GM19438 (cell line): ENCODE measurements at regions not wholly inside any gene's neighbourhood (a gene's known extent, or its start where the extent isn't known, plus 50 kb on each side); places are given as distances from the start of the nearest gene placed in this dataset.

Source experiments
- ATAC-seq: cut with Tn5 transposase; IDR thresholded peaks from one replicate; pipeline ENCODE4 v1.9.1; 2021; ENCODE audit warnings: low read depth; ENCODE audit not compliant: unreplicated experiment

- ATAC-seq = no peak
These were observed 124.8 kb downstream of the C1D start for GRCh38 chr2:67938053-67938452.

- ATAC-seq = no peak
These were observed 117.7 kb downstream of the C1D start for GRCh38 chr2:67945056-67945455.

- ATAC-seq = no peak
These were observed 116.9 kb downstream of the C1D start for GRCh38 chr2:67945940-67946339.

DNA sequence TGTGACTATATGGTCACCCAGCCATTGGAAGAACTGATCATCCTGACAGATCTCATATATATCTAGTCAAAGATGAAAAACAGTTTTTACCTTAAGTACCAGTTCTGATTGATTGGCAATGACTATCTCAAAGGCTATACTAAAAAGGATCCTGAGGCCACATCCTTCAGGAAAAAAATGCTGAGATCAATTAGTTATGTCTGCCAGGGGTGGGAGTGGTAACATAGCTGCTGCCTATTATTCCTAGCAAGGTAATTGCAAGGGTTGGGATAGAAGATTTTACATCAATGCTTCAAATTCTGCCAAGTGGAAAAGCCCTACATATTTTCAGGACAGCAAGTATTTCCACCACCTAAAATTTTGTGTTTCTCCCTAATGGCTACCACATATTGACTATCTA lies 114.7 kb downstream of the C1D start:
- no peak for ATAC-seq

- no peak for ATAC-seq
These were observed 114.3 kb downstream of the C1D start for GRCh38 chr2:67948506-67948905.

- ATAC-seq = no peak
These were observed 112.8 kb downstream of the C1D start for GRCh38 chr2:67950018-67950417.

DNA sequence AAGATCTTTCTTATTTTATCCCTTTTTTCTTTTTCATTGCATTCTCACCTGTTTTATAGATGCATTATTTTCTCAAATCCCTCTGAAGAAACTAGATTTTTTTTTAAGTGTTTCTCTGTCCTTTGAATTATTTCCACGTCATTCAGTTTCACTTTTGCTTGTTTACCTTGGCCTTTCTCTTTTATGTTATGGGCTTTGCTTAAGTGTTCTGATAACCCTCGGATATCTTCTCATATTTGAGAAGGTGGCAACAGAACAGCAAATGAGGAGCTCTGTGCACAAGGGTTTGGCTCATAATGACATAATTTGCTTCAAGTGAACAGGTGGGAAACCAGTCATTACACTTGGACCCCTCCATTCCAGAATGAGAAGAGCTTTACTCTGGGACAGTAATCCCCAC lies 111.9 kb downstream of the C1D start:
- ATAC-seq = no peak

- no peak for ATAC-seq
These were observed 110.7 kb downstream of the C1D start for GRCh38 chr2:67952066-67952465.

DNA sequence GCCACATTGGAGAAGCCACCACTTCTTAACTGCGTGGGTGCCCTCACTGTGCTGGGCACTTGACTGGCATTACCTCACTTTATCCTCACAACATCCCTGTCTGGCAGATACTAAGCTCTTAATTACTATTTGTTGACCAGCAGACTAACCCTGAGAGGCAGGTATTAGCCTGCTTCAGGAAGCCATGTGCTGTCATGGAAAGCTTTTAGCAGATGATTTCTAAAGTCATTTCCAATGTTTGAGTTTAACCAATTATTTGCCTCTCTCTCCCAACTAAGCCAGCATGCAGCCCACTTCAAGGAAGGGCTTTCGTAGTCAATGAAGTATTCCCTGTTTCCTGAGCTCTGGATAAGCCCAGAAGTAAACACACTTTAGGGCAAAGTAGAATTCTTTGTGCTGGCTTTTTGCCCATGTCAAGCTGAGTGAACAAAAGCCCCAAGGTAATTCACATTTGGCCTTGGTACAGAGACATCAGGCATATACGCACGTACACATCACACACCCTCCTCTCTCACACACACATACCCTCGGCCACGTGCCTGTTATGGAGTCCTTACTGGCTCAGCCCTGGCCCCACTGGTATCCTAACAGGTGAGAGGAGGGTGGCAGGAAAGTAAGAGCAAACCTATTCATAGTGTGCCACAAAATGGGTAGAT lies 108.6 kb downstream of the C1D start:
- no peak for ATAC-seq

DNA sequence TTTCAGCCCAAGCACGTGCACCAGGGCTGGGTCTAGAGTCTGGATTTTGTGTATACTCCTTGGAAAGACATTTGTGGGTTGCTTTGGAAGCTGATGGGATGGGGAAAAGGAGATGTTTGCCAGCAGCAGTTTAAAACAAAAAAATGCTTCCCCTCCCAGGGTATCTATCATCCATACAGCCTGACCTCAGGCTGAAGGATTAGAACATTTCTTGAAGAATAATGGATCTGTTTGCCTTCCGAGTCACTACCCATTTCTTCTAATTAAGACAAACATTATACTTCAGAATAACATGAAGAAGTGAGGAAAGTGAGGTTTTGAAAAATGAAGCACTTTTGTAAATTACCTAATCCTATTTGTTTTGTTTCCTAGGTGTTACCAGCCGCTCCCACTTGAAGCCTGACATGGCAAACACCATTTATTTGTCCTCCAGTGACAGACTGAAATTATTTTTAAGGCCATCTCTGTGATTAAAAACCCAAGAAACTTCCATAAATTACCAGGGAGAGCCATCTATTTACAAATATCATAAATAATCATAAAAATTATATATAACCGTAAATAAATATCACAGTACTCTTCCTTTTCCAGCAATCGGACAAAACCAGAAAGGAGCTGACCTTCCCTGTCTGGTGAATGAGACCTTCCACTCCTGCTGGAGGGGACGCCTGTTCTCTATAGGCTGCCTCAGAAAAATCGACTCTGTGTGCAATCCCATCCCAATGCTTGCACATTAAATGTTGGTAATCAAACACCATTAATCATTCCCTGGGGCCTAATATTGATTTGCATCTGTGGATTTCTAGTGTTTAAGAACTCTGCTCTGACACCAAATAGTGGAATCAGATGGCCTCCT lies 106.8 kb downstream of the C1D start:
- no peak for ATAC-seq

- ATAC-seq = no peak
These were observed 97.6 kb downstream of the C1D start for GRCh38 chr2:67965246-67965645.

DNA sequence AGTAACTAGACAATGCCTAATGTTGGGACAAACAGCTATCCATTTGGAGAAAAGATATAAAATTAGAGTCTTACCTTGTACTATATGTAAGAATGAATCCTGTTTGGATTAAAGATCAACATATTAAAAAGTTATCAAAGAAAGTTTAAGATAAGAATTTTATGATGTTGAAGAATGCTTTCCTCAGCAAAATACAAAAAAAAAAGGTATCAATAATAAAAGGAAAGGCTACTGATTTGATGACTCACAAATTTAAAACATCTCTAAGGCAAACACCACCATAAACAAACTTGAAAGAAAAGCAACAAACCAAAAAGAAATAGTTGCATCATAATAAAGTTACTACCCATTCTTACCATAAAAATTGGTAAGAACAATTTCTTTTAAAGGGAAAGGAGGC lies 92.7 kb downstream of the C1D start:
- ATAC-seq = no peak

- ATAC-seq = no peak
These were observed 92.3 kb downstream of the C1D start for GRCh38 chr2:67970542-67970941.

GRCh38 chr2:67974559-67975430 lies 88.0 kb downstream of the C1D start:
- ATAC-seq = no peak

DNA sequence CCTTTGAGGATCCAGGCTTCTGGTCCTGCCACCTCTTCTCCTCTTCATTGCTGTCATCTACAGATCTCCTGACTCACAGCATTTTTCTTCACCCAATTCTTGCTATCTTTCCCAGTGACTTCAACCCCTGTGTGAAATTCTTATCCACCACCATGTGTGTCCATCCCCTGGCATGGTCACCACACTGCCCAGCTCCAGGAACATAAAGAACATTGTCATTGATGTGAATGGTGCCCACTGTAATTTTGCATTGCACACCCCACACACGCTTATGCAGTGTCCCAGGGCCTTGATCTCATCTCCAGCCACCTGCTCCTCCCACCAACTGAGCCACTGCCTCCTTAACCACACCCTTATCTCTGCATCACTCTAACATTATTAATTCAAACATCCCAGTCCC lies 85.3 kb downstream of the C1D start:
- no peak for ATAC-seq

GRCh38 chr2:67982956-67983355 lies 79.8 kb downstream of the C1D start:
- ATAC-seq = no peak

DNA sequence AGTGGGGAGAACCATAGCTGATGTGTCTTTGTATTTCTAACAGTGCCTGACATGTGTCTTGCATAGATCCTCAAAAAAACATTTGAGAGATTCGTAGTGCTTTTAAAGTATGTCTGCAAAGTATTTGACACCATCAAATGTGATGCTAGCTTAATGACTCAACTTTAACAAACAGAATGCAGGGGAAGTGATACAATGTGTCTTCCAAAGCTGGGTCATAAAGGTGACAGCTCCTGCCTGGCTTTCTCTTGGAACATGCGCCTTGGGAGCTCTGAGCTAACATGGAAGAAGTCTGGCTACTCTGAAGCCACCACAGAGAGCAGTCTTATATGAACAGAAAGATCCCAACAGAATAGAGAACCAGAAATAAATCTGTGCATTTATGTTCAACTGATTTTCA lies 78.2 kb downstream of the C1D start:
- no peak for ATAC-seq

- ATAC-seq = no peak
These were observed 77.2 kb downstream of the C1D start for GRCh38 chr2:67985586-67985985.

- no peak for ATAC-seq
These were observed 76.5 kb downstream of the C1D start for GRCh38 chr2:67986258-67986657.
